Cardiac muscle cell (in vitro differentiated cells and primary cell): ENCODE measurements at regions not wholly inside any gene's neighbourhood (a gene's known extent, or its start where the extent isn't known, plus 50 kb on each side); places are given as distances from the start of the nearest gene placed in this dataset.
"Not testable (repeated sequence)": the region's sequence is repeated elsewhere in the genome, so short reads cannot be mapped to it uniquely, and the experiment has no call there.

Experiments
- DNase-seq, 2 donors: peaks; one replicate each; pipeline versions ENCODE4 v3.0.0 to v3.0.0-alpha.2; 2010 to 2017; ENCODE audit warnings: low read depth in 1 of 2, low spot score in 1 of 2
- H3K27ac ChIP-seq: fragments of 200-600 bp; sonication (generic); 2 replicates; pipeline ENCODE4 v1.5.1; 2016
- H3K27me3 ChIP-seq: fragments of 200-600 bp; sonication (generic); 2 replicates; pipeline ENCODE4 v1.6.0; 2016; ENCODE audit warnings: control low read depth
- H3K36me3 ChIP-seq: fragments of 200-600 bp; sonication (generic); 2 replicates; pipeline ENCODE4 v1.5.1; 2016; ENCODE audit warnings: control low read depth
- H3K4me1 ChIP-seq: fragments of 200-600 bp; sonication (generic); 2 replicates; pipeline ENCODE4 v1.8.1; 2017; ENCODE audit warnings: low read depth, mild to moderate bottlenecking, mixed run types
- H3K4me3 ChIP-seq: fragments of 200-600 bp; sonication (generic); 2 replicates; pipeline ENCODE4 v1.5.1; 2016; ENCODE audit warnings: mild to moderate bottlenecking
- H3K9me3 ChIP-seq: fragments of 200-600 bp; sonication (generic); 2 replicates; pipeline ENCODE4 v1.5.1; 2017; ENCODE audit warnings: low read depth, mild to moderate bottlenecking, control low read depth
- CTCF ChIP-seq: IDR thresholded peaks from 2 replicates; pipeline ENCODE4 v1.5.1; 2012; ENCODE audit warnings: low read depth, mild to moderate bottlenecking, low read length

DNA sequence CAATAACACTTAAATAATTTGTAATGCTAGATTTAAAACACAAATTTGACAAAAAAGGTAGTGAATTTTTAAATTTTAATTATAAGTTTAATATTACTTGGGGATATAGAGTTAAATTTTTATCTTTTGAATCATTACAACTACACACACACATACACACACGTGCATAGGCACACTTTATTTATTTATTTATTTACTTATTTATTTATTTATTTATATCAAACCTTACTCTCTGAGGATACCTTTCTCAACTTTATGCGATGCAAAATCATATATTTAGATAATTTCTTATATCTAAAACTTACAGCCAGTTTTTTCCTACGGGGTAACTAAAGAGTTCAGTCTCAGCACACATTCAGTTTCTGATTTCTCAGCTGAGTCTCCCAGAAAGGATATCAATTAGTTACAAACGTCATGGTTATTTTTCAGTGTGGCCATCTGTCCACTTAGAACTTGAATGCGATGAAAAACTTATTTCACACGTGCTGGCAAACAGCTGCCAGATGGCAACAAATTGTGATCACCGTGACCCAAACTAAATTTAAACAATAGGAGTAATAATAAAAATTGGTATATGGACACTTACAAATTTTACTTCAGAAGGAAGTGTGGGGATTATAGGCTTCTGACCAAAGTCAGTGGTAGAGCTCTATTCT lies 683.1 kb upstream of the PRR20A start:
- Histone ChIP-seq H3K9me3 (no peaks in the 10 kb centered on the region), H3K4me3 (no peak overlapping the region), H3K4me1 (no peaks in the 10 kb centered on the region), H3K36me3 (no peaks in the 10 kb centered on the region), H3K27me3 (no peaks in the 10 kb centered on the region), H3K27ac (no peak overlapping the region)
- TF ChIP-seq CTCF, result no peak
- no peak for DNase-seq

GRCh38 chr13:56459286-56459685 lies 681.4 kb upstream of the PRR20A start:
- H3K36me3 ChIP-seq, result no peaks in the 10 kb centered on the region
- DNase-seq, result no peak
- TF ChIP-seq CTCF, result no peak
- H3K27me3 ChIP-seq, result no peaks in the 10 kb centered on the region
- no peaks in the 10 kb centered on the region for H3K4me1 ChIP-seq
- H3K27ac ChIP-seq, result no peak overlapping the region
- no peak overlapping the region for H3K4me3 ChIP-seq
- no peaks in the 10 kb centered on the region for H3K9me3 ChIP-seq

- Histone ChIP-seq H3K4me1 (no peaks in the 10 kb centered on the region), H3K36me3 (no peaks in the 10 kb centered on the region), H3K4me3 (no peak overlapping the region), H3K27me3 (no peaks in the 10 kb centered on the region), H3K9me3 (no peaks in the 10 kb centered on the region), H3K27ac (no peak overlapping the region)
- TF ChIP-seq CTCF, result no peak
- no peak for DNase-seq
Observed at GRCh38 chr13:56501750-56502149, 639.0 kb upstream of the PRR20A start.

DNA sequence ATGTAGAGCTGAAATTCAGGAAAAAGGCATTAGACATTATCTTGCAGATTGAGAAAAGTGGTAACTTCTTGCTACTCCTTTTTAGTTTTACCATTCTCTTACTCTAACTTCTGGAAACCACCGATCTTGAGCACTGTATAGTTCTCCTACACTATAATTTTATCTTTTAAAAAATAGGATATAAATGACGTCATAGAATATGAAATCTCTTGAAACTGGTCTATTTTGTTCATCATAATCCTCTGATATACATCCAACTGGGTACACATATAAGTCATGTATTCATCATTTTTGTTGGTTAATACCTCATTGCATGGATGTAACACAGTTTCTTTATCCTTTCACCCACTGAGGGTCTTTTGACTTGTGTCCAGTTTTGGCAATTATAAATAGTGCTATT lies 629.9 kb upstream of the PRR20A start:
- Histone ChIP-seq H3K9me3 (no peaks in the 10 kb centered on the region), H3K4me3 (no peak overlapping the region), H3K4me1 (no peaks in the 10 kb centered on the region), H3K27ac (no peak overlapping the region), H3K27me3 (no peaks in the 10 kb centered on the region), H3K36me3 (no peaks in the 10 kb centered on the region)
- TF ChIP-seq CTCF, result no peak
- DNase-seq, result no peak

GRCh38 chr13:56512336-56512735 lies 628.4 kb upstream of the PRR20A start:
- not testable (repeated sequence) for DNase-seq

GRCh38 chr13:56515441-56515840 lies 625.3 kb upstream of the PRR20A start:
- Histone ChIP-seq H3K36me3 (no peaks in the 10 kb centered on the region), H3K9me3 (no peaks in the 10 kb centered on the region), H3K27me3 (no peaks in the 10 kb centered on the region), H3K4me3 (no peak overlapping the region), H3K4me1 (no peaks in the 10 kb centered on the region), H3K27ac (no peak overlapping the region)
- DNase-seq, result no peak
- no peak for TF ChIP-seq CTCF

More at GRCh38 chr13:56512336-56512735, 628.4 kb upstream of the PRR20A start:
- not testable (repeated sequence) for H3K36me3 ChIP-seq, H3K9me3 ChIP-seq, H3K27me3 ChIP-seq, H3K4me1 ChIP-seq, H3K27ac ChIP-seq, H3K4me3 ChIP-seq
